ENCODE measurements at regions not wholly inside any gene's neighbourhood (a gene's known extent, or its start where the extent isn't known, plus 50 kb on each side); places are given as distances from the start of the nearest gene placed in this dataset.
A peak's percentile ranks its signal among the peaks of the same experiment; 100 is the strongest.

GRCh38 chr16:79437764-79438751 is 162.5 kb downstream of the MAF start:
- H3K23me2 ChIP-seq (ENCODE audit: low read depth, low read length) = no peaks in the 10 kb centered on the region
- no peak overlapping the region for H3K14ac ChIP-seq (ENCODE audit: insufficient read length)
- no peaks in the 10 kb centered on the region for H3K79me1 ChIP-seq (ENCODE audit: low read depth, low read length)
- H2AFZ ChIP-seq (ENCODE audit: low read length) = peak overlapping the region; percentile 77; the same call in 1 of the 2 replicates
- H2BK12ac ChIP-seq (ENCODE audit: low read depth, low read length) = 0 out of 2 replicates have a peak overlapping the region, but pooled peaks have one; percentile 9
- no peak overlapping the region for H2AK5ac ChIP-seq (ENCODE audit: low read depth, low read length)
- H4K8ac ChIP-seq (ENCODE audit: extremely low read depth, insufficient read depth, low read length) = peak overlapping the region; percentile 28
- H2BK120ac ChIP-seq (replicated peaks; ENCODE audit: low read depth, low read length) = no peak overlapping the region
- POLR2A ChIA-PET (ENCODE audit: partially characterized antibody) = interaction anchor here (1.2 kb wide), 1 partner anchor 10 kb away, joined by 6 read pairs; no protein-coding TSS in a partner anchor
- FAIRE-seq (no peak), DNase-seq (ENCODE audit: low read depth in 1 of 2, low spot score in 2 of 2) (peak in 1 of 2 experiments; percentile 59)
- no peak overlapping the region for H3K9ac ChIP-seq (replicated peaks in 1 of 4; ENCODE audit: extremely low read depth in 1 of 4, low read depth in 3 of 4, low read length in 3 of 4)
- H3K4ac ChIP-seq (replicated peaks; ENCODE audit: insufficient read length, low read depth, low read length) = no peak overlapping the region
- no peaks in the 10 kb centered on the region; a peak in 2 of 7 replicates for H3K27me3 ChIP-seq (replicated peaks in 1 of 4; ENCODE audit: control insufficient read depth in 3 of 4, extremely low read depth in 1 of 4, insufficient read depth in 3 of 4, low read length in 3 of 4)
- H2BK20ac ChIP-seq (ENCODE audit: low read length) = no peak overlapping the region
- TF ChIP-seq RAD21 (IDR thresholded peaks at IDR 0.05 in 1 of 2, conservative IDR thresholded peaks at IDR 0.05 in 1 of 2; ENCODE audit: low read depth in 2 of 2, low read length in 2 of 2) (0 out of 4 replicates have a peak, but pooled peaks of 1 of the 2 experiments have one; percentile 0), TEAD4 (IDR thresholded peaks at IDR 0.05; ENCODE audit: low read depth, low read length) (0 out of 2 replicates have a peak, but pooled peaks have one; percentile 21), FOSL1 (IDR thresholded peaks at IDR 0.05; ENCODE audit: insufficient read depth, low read depth, low read length) (no peak)
- H2BK5ac ChIP-seq (ENCODE audit: low read depth, low read length) = 0 out of 2 replicates have a peak overlapping the region, but pooled peaks have one; percentile 14
- H3K9me3 ChIP-seq (ENCODE audit: insufficient read depth in 2 of 2, low read depth in 1 of 2, low read length in 1 of 2) = no peaks in the 10 kb centered on the region
- H3K79me2 ChIP-seq (ENCODE audit: control insufficient read depth in 1 of 2, insufficient read depth in 2 of 2, low read length in 2 of 2) = no peaks in the 10 kb centered on the region
- H3K23ac ChIP-seq (ENCODE audit: insufficient read length) = no peak overlapping the region
- H3K4me2 ChIP-seq (ENCODE audit: insufficient read depth in 1 of 2, low read depth in 2 of 2, low read length in 2 of 2) = peak overlapping the region in 1 of 2 experiments; percentile 34; a peak in 2 of 4 replicates
- peak overlapping the region; percentile 21 for H4K5ac ChIP-seq (ENCODE audit: insufficient read length, low read depth, low read length)
- no peaks in the 10 kb centered on the region for H4K20me1 ChIP-seq (replicated peaks in 1 of 2; ENCODE audit: control insufficient read depth in 1 of 2, insufficient read depth in 2 of 2, low read length in 2 of 2)
- H3K36me3 ChIP-seq (ENCODE audit: control insufficient read depth in 2 of 4, insufficient read depth in 4 of 4, low read length in 3 of 4) = no peaks in the 10 kb centered on the region; a peak in 1 of 8 replicates
- H3K56ac ChIP-seq (replicated peaks; ENCODE audit: insufficient read length, low read depth, low read length) = no peak overlapping the region
- no peak overlapping the region for H3K27ac ChIP-seq (ENCODE audit: low read depth, low read length)
- 72% methylated on average over 31 of the region's 31 CpGs; no CpG with 5 or more reads in 1 of the 2 experiments for WGBS, 2 experiments (ENCODE audit: extremely low coverage in 1 of 2, insufficient coverage in 1 of 2, insufficient read length in 1 of 2, insufficient replicate concordance in 2 of 2, low coverage in 1 of 2, low lambda C conversion rate in 2 of 2, missing lambda C conversion rate in 1 of 2)
- H3K18ac ChIP-seq (ENCODE audit: extremely low read depth, low read length) = peak overlapping the region; percentile 42; the same call in 1 of the 2 replicates
- H3K4me1 ChIP-seq (replicated peaks in 1 of 4; ENCODE audit: control insufficient read depth in 3 of 4, insufficient read depth in 4 of 4, low read length in 3 of 4) = peaks cover 2 to 14% (median 7%) of the 10 kb centered on the region in 4 experiments; a peak in 5 of 7 replicates
- 0 out of 2 replicates have a peak overlapping the region, but pooled peaks have one; percentile 72 for H2BK15ac ChIP-seq (ENCODE audit: low read length)
- peak overlapping the region; percentile 17 for H4K91ac ChIP-seq (replicated peaks; ENCODE audit: insufficient read length, low read length)
- no peak overlapping the region for H3K4me3 ChIP-seq (ENCODE audit: extremely low read depth in 1 of 4, insufficient read depth in 2 of 4, low read depth in 3 of 4, low read length in 4 of 4)
- CTCF ChIA-PET (ENCODE audit: partially characterized antibody) = no interaction called here

Measured in H1 (cell line).